D721Med (cell line): ENCODE measurements at regions not wholly inside any gene's neighbourhood (a gene's known extent, or its start where the extent isn't known, plus 50 kb on each side); places are given as distances from the start of the nearest gene placed in this dataset.
"Not testable (repeated sequence)": the region's sequence is repeated elsewhere in the genome, so short reads cannot be mapped to it uniquely, and the experiment has no call there.

Experiments
- DNase-seq: peaks from one replicate; pipeline ENCODE4 v3.0.0; 2011; ENCODE audit warnings: low spot score; ENCODE audit not compliant: insufficient read length
- FAIRE-seq: peaks from 2 replicates; lab custom pipeline; 2011; peaks lifted over from hg19 to GRCh38; lab: Jason Lieb, UNC
- CTCF ChIP-seq: IDR thresholded peaks from 2 replicates; pipeline ENCODE4 v1.5.1; 2012; ENCODE audit warnings: mild to moderate bottlenecking, control low read depth; ENCODE audit not compliant: insufficient read depth; ENCODE audit errors: missing control alignments

GRCh38 chr4:66568431-66568830 is 898.1 kb upstream of the EPHA5 start:
- FAIRE-seq (no peak), DNase-seq (no peak)
- TF ChIP-seq CTCF, result no peak

- DNase-seq (no peak), FAIRE-seq (no peak)
- no peak for TF ChIP-seq CTCF
Observed at GRCh38 chr4:66568001-66568400, 897.7 kb upstream of the EPHA5 start.

DNA sequence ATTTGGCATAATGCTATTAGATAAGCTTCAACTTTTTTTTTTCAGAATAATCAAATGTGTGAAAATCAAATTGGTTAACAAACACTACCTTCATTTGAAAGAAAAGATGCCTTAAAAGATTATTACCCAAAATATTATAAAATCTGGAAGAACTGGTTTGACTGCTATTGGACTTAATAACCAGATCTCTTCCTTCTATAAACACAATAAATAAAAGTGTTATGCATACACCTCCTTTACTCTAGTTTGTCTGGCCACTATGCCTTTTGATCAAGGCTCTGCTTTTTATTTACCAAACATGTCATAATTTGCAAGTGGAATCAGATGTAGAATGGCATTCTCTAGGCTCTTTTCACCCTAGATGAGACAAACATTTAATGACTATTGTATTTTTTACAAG is 897.3 kb upstream of the EPHA5 start:
- FAIRE-seq, result no peak
- no peak for TF ChIP-seq CTCF
- DNase-seq, result no peak

DNA sequence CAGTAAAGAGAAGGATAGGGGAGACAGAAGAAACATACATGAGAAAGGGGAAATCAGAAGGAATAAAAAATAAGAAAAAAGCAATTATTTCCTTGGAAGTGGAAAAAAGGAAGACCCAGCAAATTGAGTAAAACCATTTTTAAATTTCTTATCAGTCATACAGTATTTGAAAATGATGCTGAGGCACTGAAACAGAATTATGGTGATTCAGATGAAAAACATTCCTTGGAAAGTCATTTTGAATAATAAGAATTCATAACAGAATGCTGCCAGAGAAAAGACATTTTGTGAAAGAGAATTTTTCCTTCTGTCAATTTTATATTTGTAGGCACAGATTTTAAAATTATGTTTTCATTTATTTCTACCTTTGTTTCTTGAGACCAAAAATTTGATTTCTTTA is 895.5 kb upstream of the EPHA5 start:
- no peak for FAIRE-seq
- no peak for DNase-seq
- TF ChIP-seq CTCF, result no peak

- no peak for TF ChIP-seq CTCF
- FAIRE-seq, result no peak
- DNase-seq, result no peak
Observed at GRCh38 chr4:66564901-66565651, 894.8 kb upstream of the EPHA5 start.

DNA sequence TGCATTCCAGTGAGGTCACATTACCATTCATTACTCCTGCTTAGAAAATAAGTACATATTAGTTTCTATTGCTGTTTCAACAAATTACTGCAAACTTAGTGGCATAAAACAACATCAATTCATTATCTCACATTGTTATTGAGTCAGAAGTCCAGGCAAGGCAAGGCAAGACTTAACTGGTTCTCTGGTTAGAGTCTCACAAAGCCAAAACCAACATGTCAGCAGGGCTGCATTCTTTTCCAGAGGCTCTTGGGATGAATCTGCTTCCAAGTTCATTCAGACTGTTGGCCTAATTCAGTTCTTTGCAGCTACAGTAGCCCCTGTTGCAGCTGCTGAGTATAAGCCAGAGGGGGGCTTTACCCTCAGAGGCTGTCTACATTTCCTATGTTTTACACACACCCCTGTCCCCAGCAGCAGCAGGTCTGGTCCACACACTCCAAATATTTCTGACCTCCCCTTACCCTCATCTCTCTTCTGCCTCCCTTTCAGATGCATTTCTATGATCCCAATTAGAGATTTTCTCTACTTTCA is 892.1 kb upstream of the EPHA5 start:
- TF ChIP-seq CTCF, result no peak
- no peak for FAIRE-seq
- DNase-seq, result no peak

DNA sequence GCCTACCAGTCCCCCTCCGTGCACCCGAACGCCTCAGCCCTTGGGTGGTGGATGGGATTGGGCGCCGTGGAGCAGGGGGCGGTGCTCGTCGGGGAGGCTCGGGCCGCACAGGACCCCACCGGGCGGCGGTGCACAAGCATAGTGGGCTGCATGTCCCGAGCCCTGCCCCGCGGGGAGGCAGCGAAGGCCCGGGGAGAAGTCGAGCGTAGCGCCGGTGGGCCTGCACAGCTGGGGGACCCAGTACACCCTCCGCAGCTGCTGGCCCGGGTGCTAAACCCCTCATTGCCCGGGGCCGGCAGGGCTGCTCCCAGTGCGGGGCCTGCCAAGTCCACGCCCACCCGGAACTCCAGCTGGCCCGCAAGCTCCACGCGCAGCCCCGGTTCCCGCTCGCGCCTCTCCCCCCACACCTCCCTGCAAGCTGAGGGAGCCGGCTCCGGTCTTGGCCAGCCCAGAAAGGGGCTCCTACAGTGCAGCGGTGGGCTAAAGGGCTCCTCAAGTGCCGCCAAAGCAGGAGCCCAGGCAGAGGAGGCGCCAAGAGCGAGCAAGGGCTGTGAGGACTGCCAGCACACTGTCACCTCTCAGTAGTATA is 891.3 kb upstream of the EPHA5 start:
- not testable (repeated sequence) for FAIRE-seq, DNase-seq
